HepG2 (cell line): ENCODE measurements at regions not wholly inside any gene's neighbourhood (a gene's known extent, or its start where the extent isn't known, plus 50 kb on each side); places are given as distances from the start of the nearest gene placed in this dataset.

Experiments used
- ATAC-seq: fragments of 200-7000 bp; cut with Tn5 transposase; 3 replicates; pipeline ENCODE4 v1.9.1; 2020; ENCODE audit warnings: mild to moderate bottlenecking, moderate library complexity
- BruUV-seq: library from RNA; stranded (reverse); fragments of 400-500 nt; replicated peaks from 2 replicates; lab custom pipeline; 2021; lab: Mats Ljungman, UMichigan
- CTCF ChIA-PET: fragments of 300-600 bp; formaldehyde crosslinking; extraction: SDS; loops from one replicate; lab custom pipeline; 2021; ENCODE audit warnings: low total read pairs, inconsistent platforms, low intra/inter-chr PET ratio; lab: Yijun Ruan, JAX
- POLR2A ChIA-PET: fragments of 350-600 bp; sonication (Branson Sonifier 250); formaldehyde crosslinking; loops from one replicate; lab custom pipeline; 2020; ENCODE audit warnings: antibody characterized with exemption, inconsistent platforms; lab: Yijun Ruan, JAX
- DNase-seq: peaks from one replicate; pipeline ENCODE4 v3.0.0-alpha.2; 2015; ENCODE audit warnings: low spot score
- FAIRE-seq: peaks from 3 replicates; lab custom pipeline; 2011; peaks lifted over from hg19 to GRCh38; lab: Jason Lieb, UNC
- H2AFZ ChIP-seq: one replicate; pipeline ENCODE4 v1.6.1; 2011; ENCODE audit warnings: low read length, inconsistent platforms
- H3K27ac ChIP-seq: fragments of 300-600 bp; 3 replicates; pipeline ENCODE4 v1.8.0; 2011; ENCODE audit warnings: mixed run types, mild to moderate bottlenecking, mixed read lengths, low read length, inconsistent platforms; ENCODE audit not compliant: insufficient read depth; ENCODE audit errors: extremely low read length
- H3K27me3 ChIP-seq, 2 experiments: fragments of 200-600 bp in 1 of 2; 2 replicates in 1 of 2; 3 replicates in 1 of 2; pipeline versions ENCODE4 v1.6.0 to v1.8.0; 2011; ENCODE audit warnings: low read length in 2 of 2, mild to moderate bottlenecking in 2 of 2, moderate library complexity in 2 of 2, inconsistent platforms in 1 of 2; ENCODE audit not compliant: insufficient read depth in 2 of 2, control insufficient read depth in 1 of 2
- H3K36me3 ChIP-seq, 2 experiments: fragments of 200-600 bp in 1 of 2; replicated peaks in 1 of 2; 2 replicates in 1 of 2; 3 replicates in 1 of 2; pipeline versions ENCODE4 v1.5.1 to v1.8.0; 2011; ENCODE audit warnings: low read length in 2 of 2, inconsistent platforms in 1 of 2; ENCODE audit not compliant: insufficient read depth in 2 of 2, control insufficient read depth in 1 of 2
- H3K4me1 ChIP-seq: 2 replicates; pipeline ENCODE4 v1.5.1; 2012; ENCODE audit warnings: low read length, inconsistent platforms; ENCODE audit not compliant: insufficient read depth
- H3K4me2 ChIP-seq: 2 replicates; pipeline ENCODE4 v1.6.0; 2011; ENCODE audit warnings: low read depth, low read length, inconsistent platforms
- H3K4me3 ChIP-seq, 3 experiments: fragments of 200-600 bp in 1 of 3; sonication (generic), shearing (Covaris generic) in 1 of 3; replicated peaks in 1 of 3; 2 replicates each; pipeline ENCODE4 v1.5.1; 2011 to 2016; ENCODE audit warnings: low read length in 3 of 3, inconsistent platforms in 2 of 3, low read depth in 2 of 3, mild to moderate bottlenecking in 2 of 3, control low read depth in 1 of 3, mixed read lengths in 1 of 3; ENCODE audit not compliant: insufficient read depth in 1 of 3
- H3K79me2 ChIP-seq: one replicate; pipeline ENCODE4 v1.6.1; 2011; ENCODE audit warnings: low read length, inconsistent platforms; ENCODE audit not compliant: insufficient read depth
- H3K9ac ChIP-seq: 2 replicates; pipeline ENCODE4 v1.6.0; 2011; ENCODE audit warnings: mild to moderate bottlenecking, low read depth, low read length, inconsistent platforms; ENCODE audit not compliant: insufficient read depth
- H3K9me3 ChIP-seq: 2 replicates; pipeline ENCODE4 v1.5.1; 2012; ENCODE audit warnings: mild to moderate bottlenecking, low read length
- H4K20me1 ChIP-seq: 2 replicates; pipeline ENCODE4 v1.6.0; 2011; ENCODE audit warnings: inconsistent platforms, mild to moderate bottlenecking, low read length, moderate library complexity; ENCODE audit not compliant: insufficient read depth
- FOXP1 ChIP-seq, 2 experiments: fragments of 450-650 bp in 1 of 2; IDR thresholded peaks; 2 replicates each; pipeline ENCODE4 v1.6.1; 2017 to 2018; ENCODE audit warnings: antibody characterized with exemption in 1 of 2
- MIER2 ChIP-seq: IDR thresholded peaks from 2 replicates; pipeline ENCODE4 v1.6.1; 2016; ENCODE audit warnings: missing biosample characterization, missing genetic modification reagents
- NR2F2 ChIP-seq: IDR thresholded peaks from 2 replicates; pipeline ENCODE4 v1.6.1; 2012; ENCODE audit warnings: low read depth, inconsistent platforms, borderline replicate concordance
- PCBP2 ChIP-seq: fragments of 200-400 bp; formaldehyde crosslinking; optimal IDR thresholded peaks from 2 replicates; pipeline ENCODE3; 2018; ENCODE audit warnings: low read length, low read depth; ENCODE audit not compliant: poor library complexity, severe bottlenecking
- RELA ChIP-seq: sonication (generic); formaldehyde crosslinking; IDR thresholded peaks from 2 replicates; pipeline ENCODE4 v1.4.0; 2020; ENCODE audit warnings: missing genetic modification reagents
- REST ChIP-seq, 2 experiments: IDR thresholded peaks; 2 replicates each; pipeline ENCODE4 v1.6.1; 2011 to 2012; ENCODE audit warnings: low read length in 2 of 2, borderline replicate concordance in 1 of 2, low read depth in 1 of 2, mild to moderate bottlenecking in 1 of 2, moderate library complexity in 1 of 2
- ZNF33A ChIP-seq: sonication (generic); formaldehyde crosslinking; IDR thresholded peaks from 2 replicates; pipeline ENCODE4 v1.5.1; 2020; ENCODE audit warnings: missing genetic modification reagents, mild to moderate bottlenecking, moderate library complexity, borderline replicate concordance
- ZNF414 ChIP-seq: sonication (generic); formaldehyde crosslinking; IDR thresholded peaks from 2 replicates; pipeline ENCODE4 v1.5.0; 2020; ENCODE audit warnings: missing genetic modification reagents
- WGBS: methylation state at CpG from one replicate; pipeline ENCODE4 v1.1.6; 2017; ENCODE audit warnings: low lambda C conversion rate; 5-methylcytosine and 5-hydroxymethylcytosine counted together
- in situ Hi-C: cut with HindIII; loops from 2 replicates; pipeline ENCODE4 v1.10.0; 2017; ENCODE audit warnings: low pct_unique_long_range_greater_than_20kb; ENCODE audit not compliant: extremely low pct_ligation_motif_present
- intact Hi-C: fragments of 100-400 bp; cut with micrococcal nuclease; formaldehyde crosslinking; loops from one replicate; pipeline ENCODE4 v1.10.0; 2022; ENCODE audit not compliant: unreplicated experiment

GRCh38 chr12:131389054-131390013, 321.6 kb upstream of the SFSWAP start:
- Histone ChIP-seq H3K79me2 (no peaks in the 10 kb centered on the region), H4K20me1 (no peaks in the 10 kb centered on the region; the same call in 1 of the 2 replicates), H2AFZ (no peak overlapping the region), H3K27ac (no peak overlapping the region), H3K4me1 (no peaks in the 10 kb centered on the region), H3K36me3 (no peaks in the 10 kb centered on the region), H3K9me3 (no peaks in the 10 kb centered on the region), H3K27me3 (peaks cover 2 to 9% of the 10 kb centered on the region in 2 experiments; a peak in 3 of 5 replicates), H3K4me2 (no peak overlapping the region), H3K4me3 (no peak overlapping the region), H3K9ac (no peak overlapping the region)
- no peak for ATAC-seq
- POLR2A ChIA-PET: no interaction called here
- intact Hi-C loops (no loop called here), in situ Hi-C loops (no loop called here)
- no peak for FAIRE-seq
- CTCF ChIA-PET: no interaction called here
- no peak for DNase-seq
- no peak for TF ChIP-seq RELA (CRISPR knock-in tag)
- BruUV-seq: no TSS peak
- WGBS: 11% methylated on average over 6 of the region's 11 CpGs

- H3K36me3 ChIP-seq: no peaks in the 10 kb centered on the region
- H4K20me1 ChIP-seq: no peaks in the 10 kb centered on the region; the same call in 1 of the 2 replicates
- no peaks in the 10 kb centered on the region for H3K79me2 ChIP-seq
- H3K4me2 ChIP-seq: no peak overlapping the region
- H3K9me3 ChIP-seq: peaks cover 5% of the 10 kb centered on the region
- ChIA-PET CTCF (no interaction called here), POLR2A (no interaction called here)
- WGBS: 36% methylated on average over 18 of the region's 19 CpGs
- intact Hi-C loops (no loop called here), in situ Hi-C loops (no loop called here)
- peaks cover 2 to 5% of the 10 kb centered on the region in 2 experiments; a peak in 3 of 5 replicates for H3K27me3 ChIP-seq
- DNase-seq (no peak), ATAC-seq (peak; percentile 49; the same call in 2 of the 3 replicates), FAIRE-seq (no peak)
- no peak overlapping the region for H2AFZ ChIP-seq
- no peaks in the 10 kb centered on the region for H3K4me1 ChIP-seq
- no TSS peak for BruUV-seq
- no peak overlapping the region for H3K27ac ChIP-seq
- H3K4me3 ChIP-seq: no peak overlapping the region
- H3K9ac ChIP-seq: no peak overlapping the region
- TF ChIP-seq NR2F2: no peak
- no peak for TF ChIP-seq ZNF414 (CRISPR knock-in tag)
- TF ChIP-seq MIER2 (CRISPR knock-in tag): peak; percentile 93
- peak; percentile 67 to 93 for TF ChIP-seq REST (IDR thresholded peaks at IDR 0.05; ENCODE audit: borderline replicate concordance in 1 of 2, low read depth in 1 of 2, low read length in 2 of 2)
- TF ChIP-seq PCBP2: no peak
- no peak for TF ChIP-seq ZNF33A (CRISPR knock-in tag)
- no peak for TF ChIP-seq FOXP1 (IDR thresholded peaks at IDR 0.05)
- no peak for TF ChIP-seq FOXP1 (CRISPR knock-in tag; IDR thresholded peaks at IDR 0.05)
These were observed 320.2 kb upstream of the SFSWAP start for GRCh38 chr12:131390412-131391334.
